ENCODE measurements at regions not wholly inside any gene's neighbourhood (a gene's known extent, or its start where the extent isn't known, plus 50 kb on each side); places are given as distances from the start of the nearest gene placed in this dataset.

GRCh38 chr16:13517841-13518240 is 402.1 kb upstream of the ERCC4 start:
- TF ChIP-seq CTCF (conservative IDR thresholded peaks at IDR 0.05; ENCODE audit: low read depth, low read length): no peak
- no peak for TF ChIP-seq EZH2 (IDR thresholded peaks at IDR 0.05; ENCODE audit: low read length, unreplicated experiment)

Data from PC-3 (cell line).